Mononuclear cell (primary cell): ENCODE measurements at regions not wholly inside any gene's neighbourhood (a gene's known extent, or its start where the extent isn't known, plus 50 kb on each side); places are given as distances from the start of the nearest gene placed in this dataset.

Experiments used
- H3K27me3 ChIP-seq: 2 replicates; pipeline ENCODE4 v1.6.0; 2011; ENCODE audit warnings: low read length, control low read depth; ENCODE audit not compliant: insufficient read depth
- H3K4me1 ChIP-seq: 2 replicates; pipeline ENCODE4 v1.5.1; 2011; ENCODE audit warnings: mild to moderate bottlenecking, low read length, control low read depth; ENCODE audit not compliant: insufficient read depth
- H3K4me3 ChIP-seq: 2 replicates; pipeline ENCODE4 v1.5.1; 2011; ENCODE audit warnings: mild to moderate bottlenecking, low read length, moderate library complexity
- H3K9me3 ChIP-seq: 2 replicates; pipeline ENCODE4 v1.5.1; 2011; ENCODE audit warnings: low read depth, mild to moderate bottlenecking, control low read depth, low read length

DNA sequence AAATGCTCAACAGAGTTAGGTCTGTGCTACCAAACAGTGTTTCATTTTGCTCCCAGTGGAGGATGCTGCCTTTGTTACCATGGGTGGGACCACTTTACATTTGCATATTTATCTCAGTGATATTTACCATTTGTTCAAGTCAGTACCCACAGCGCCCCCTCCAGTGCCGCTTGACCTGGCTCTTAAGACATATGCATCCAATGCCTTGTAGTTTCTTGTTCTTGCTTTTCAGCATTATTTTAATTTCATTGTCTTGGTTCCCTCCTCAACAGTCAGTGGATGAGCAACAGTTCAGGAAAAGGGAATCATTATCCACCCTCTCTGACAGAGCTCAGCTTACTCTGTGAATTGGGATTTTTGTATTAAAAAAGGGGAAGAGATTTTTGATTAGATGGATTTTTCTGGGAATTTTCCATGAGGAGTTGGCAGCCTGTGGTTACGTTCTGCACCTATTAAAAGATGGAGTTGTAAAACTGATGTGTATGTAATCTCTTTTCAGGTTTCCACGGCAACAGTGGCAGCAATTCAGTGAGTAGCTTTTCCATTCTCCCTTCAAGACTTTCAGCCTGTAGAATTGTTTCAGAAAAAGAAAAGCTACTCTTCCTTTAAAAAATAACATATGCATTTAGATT lies 240.5 kb upstream of the DAAM1 start:
- H3K9me3 ChIP-seq, result no peaks in the 10 kb centered on the region
- H3K4me3 ChIP-seq, result no peak overlapping the region
- no peaks in the 10 kb centered on the region for H3K4me1 ChIP-seq
- H3K27me3 ChIP-seq, result no peaks in the 10 kb centered on the region

DNA sequence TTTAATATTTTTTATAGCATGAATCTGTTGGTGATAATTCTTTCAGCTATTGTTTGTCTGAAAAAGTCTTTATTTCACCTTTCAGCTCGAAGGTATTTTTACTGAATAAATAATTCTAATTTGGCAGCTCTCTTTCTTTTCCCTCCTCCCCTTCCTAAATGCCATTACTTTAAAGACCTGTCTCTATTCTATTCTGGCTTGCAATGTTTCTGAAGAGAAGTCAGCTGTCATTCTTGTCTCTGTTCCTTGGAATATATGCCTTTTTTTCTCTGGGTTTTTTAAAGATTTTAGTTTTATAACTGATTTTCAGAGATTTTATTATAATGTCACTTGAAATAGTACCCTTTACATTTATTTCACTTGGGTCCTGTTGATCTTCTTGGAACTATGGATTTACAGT lies 237.9 kb upstream of the DAAM1 start:
- Histone ChIP-seq H3K9me3 (no peaks in the 10 kb centered on the region), H3K4me1 (no peaks in the 10 kb centered on the region), H3K4me3 (no peak overlapping the region), H3K27me3 (no peaks in the 10 kb centered on the region)

DNA sequence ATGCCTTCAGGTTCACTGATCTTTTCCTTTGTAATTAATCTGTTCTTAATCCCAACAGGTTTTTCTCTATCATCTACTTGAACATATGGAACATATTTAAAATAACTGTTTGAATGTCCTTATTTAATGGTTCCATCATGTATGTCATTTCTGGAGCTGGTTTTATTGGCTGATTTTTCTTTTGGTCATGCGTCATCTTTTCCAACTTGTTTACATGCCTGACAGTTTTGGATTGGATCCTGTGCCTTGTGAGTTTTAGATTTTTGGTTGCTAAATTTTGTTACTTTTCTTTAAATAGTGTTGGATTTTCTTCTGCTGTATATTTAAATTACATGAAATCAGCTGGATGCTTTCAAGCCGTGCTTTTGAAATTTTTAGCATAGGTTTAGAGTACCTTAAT lies 237.3 kb upstream of the DAAM1 start:
- Histone ChIP-seq H3K4me3 (no peak overlapping the region), H3K9me3 (no peaks in the 10 kb centered on the region), H3K4me1 (no peaks in the 10 kb centered on the region), H3K27me3 (no peaks in the 10 kb centered on the region)

DNA sequence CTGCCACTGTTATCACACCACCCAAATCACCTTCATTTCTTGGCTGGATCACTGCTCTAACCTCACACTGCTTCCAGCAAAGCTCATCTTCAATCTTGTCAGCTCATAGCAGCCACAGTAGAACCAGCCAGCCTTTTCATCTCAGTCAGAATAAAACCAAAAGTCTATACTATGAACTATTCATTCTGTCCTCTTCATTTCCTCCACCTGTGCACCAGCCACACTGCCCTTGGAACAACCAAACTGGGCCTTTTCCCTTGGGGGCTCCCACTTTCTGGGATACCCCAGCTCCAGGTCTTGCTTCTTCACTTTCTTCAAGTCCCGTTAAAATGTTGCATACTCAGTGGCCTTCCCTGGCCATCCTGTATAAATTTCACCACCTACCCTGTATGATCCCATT lies 234.4 kb upstream of the DAAM1 start:
- H3K9me3 ChIP-seq, result no peaks in the 10 kb centered on the region
- no peaks in the 10 kb centered on the region for H3K27me3 ChIP-seq
- H3K4me3 ChIP-seq, result no peak overlapping the region
- no peaks in the 10 kb centered on the region for H3K4me1 ChIP-seq

DNA sequence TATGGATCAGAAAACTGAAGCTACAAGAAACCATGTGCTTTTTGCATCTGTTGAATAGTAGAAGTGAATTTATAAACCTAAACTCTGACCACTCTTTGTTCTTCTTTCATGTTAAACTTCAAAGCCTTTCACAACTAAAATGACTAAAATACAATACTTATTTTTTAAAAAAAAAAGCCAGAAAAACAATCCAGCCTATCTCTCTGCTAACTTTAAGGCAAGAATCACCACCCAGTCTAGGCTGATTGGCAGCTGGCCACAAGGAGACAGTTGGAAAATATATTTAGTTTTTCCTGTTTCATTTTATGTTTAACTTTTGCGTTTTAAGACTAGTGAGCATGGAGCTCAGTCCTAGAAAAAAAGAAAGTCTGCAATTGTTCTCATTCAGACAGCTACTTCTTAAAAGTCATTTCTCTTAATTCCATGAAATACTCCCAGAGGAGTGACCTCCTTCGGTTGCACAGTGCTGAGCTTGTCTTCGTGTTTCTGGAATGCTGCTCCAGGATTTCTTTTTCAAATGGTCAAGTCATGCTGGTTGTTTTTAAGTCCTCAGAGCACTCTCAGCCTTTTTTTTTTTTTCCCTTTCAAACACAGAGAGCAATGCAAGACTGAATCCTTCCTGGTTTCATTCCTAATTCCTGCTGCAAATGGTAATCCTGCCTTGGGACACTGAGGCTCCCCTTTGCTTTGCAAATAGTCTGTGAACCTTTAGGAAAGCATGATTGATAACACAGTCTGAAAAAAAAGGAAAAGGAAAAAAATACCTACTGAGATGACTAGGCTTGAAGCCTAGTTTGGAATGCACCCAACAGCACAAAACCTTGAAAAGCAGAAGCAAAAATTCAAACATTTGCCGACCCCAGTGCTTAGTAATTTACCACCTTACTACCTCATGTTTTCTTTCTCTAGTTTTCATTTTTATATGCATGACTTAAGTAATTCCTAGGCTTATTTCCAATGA lies 233.3 kb upstream of the DAAM1 start:
- Histone ChIP-seq H3K4me3 (no peak overlapping the region), H3K9me3 (no peaks in the 10 kb centered on the region), H3K27me3 (no peaks in the 10 kb centered on the region), H3K4me1 (no peaks in the 10 kb centered on the region)

DNA sequence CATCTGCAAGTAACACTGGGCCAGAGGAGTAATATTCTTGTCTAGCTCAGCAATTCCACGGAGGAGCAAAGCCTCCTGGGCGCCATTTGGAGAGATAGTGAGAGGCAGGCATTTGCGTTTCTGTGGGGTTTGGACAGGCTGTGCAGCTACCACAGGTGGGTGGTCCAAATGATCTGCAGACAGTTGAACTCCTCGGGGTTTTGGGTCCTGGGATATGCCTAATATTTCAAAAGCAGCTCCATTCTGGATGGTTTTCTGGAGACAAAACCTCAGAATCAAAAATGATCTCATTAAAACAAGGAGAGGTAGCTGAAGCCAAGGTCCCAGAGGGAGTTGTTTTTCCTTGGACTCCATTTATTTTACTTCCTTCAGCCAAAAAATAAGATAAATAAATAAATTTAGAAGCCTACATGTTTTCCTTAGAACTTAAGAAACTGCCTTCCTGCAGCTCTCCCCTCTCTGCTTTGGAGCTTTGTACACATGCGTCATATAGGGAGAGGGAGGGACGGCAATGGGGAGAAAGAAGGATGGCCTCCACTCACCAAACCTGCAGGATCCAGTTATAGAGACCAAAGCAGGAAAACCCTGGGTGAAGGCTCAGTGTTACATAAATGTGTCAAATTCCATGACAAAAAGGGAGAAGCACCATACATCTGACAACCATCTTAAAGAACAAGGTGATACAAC lies 227.3 kb upstream of the DAAM1 start:
- no peak overlapping the region for H3K4me3 ChIP-seq
- no peaks in the 10 kb centered on the region for H3K9me3 ChIP-seq
- H3K4me1 ChIP-seq, result no peaks in the 10 kb centered on the region
- H3K27me3 ChIP-seq, result no peaks in the 10 kb centered on the region

DNA sequence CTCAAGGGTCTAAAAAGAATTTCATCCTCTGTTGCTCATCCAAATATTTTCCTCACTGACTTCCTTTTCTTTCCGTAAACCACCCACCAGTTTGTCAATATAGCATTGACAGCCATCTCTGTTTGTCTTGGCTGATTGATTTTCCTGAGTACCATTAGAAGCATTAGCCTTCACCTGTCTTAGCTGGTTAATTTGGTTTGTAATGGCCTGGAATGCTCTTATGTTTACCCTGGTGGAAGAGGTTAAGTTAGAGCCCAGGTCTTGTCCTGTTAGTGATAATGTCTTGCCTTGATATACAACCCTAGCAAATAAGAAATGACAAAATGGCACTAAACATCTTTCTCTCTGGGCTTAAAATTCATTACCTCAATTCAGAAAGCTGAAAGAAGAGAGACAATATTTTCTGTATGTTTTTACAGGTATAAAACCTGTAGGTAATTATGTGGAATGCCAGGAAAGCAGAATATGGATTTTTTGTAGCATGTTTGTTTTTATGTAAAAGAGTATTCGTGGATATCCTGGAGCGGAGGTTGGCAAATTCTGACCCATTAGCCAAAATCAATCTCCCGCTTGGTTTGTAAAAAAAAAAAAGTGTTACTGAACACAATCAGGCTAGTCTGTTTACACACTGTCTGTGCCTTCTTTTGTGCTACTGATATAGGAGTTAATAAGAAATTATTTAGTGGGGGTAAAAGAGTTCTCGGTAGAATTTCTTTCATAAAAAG lies 224.4 kb upstream of the DAAM1 start:
- Histone ChIP-seq H3K4me1 (no peaks in the 10 kb centered on the region), H3K9me3 (no peaks in the 10 kb centered on the region), H3K27me3 (no peaks in the 10 kb centered on the region), H3K4me3 (no peak overlapping the region)

DNA sequence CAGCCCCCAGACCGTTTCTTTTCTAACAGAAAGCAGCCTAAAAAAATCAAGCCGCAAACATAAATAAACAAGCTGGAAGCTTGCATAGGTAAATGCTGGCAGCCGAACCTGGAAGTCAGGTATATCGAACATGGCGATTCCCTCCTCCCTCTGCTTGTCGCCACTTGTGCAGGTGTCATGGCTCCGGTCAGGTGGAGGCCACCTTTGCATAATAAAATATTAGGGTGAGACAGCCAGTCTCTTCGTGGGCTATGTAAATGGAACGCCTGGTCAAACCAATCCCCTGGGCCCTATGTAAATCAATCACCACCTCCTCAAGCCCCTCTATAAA lies 223.9 kb upstream of the DAAM1 start:
- Histone ChIP-seq H3K27me3 (no peaks in the 10 kb centered on the region), H3K9me3 (no peaks in the 10 kb centered on the region), H3K4me3 (no peak overlapping the region), H3K4me1 (no peaks in the 10 kb centered on the region)

DNA sequence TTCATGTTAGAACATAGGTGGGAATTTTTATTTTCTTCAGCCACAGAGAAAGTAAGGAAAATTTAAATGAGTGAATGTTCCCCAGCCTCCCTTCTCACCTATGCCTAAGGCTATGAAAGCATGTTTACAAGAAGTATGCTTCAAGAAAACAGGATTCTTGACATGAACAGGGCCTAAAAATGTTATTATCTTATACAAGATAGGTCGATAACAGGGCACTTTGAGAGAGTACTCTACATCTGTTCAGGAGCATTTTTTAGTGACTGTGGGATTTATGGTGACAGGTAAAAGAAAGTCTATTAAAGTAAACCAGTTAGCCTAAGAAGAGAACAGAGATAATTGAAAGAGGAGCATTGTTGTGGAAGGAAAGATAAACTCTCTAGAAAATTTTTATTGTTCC lies 222.9 kb upstream of the DAAM1 start:
- no peaks in the 10 kb centered on the region for H3K9me3 ChIP-seq
- no peak overlapping the region for H3K4me3 ChIP-seq
- no peaks in the 10 kb centered on the region for H3K4me1 ChIP-seq
- no peaks in the 10 kb centered on the region for H3K27me3 ChIP-seq

DNA sequence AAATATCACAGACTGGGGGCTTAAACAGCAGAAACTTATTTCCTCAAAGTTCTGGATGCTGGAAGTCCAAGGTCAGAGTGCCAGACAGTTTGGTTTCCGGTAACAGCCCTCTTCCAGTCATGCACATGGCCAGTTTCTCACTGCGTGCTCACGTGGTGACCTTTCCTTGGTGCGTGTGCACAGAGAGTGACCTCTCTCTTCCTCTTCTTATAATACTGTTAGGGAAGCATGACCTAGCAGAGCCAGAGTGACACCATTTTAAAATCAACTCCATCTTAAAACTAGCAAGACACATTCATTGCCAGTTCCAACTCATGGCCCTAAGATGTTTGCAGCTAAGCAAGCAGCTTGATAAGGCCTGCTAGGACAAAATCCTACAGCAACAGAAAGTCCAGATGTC lies 221.5 kb upstream of the DAAM1 start:
- H3K4me1 ChIP-seq, result no peaks in the 10 kb centered on the region
- H3K9me3 ChIP-seq, result no peaks in the 10 kb centered on the region
- H3K4me3 ChIP-seq, result no peak overlapping the region
- no peaks in the 10 kb centered on the region for H3K27me3 ChIP-seq

DNA sequence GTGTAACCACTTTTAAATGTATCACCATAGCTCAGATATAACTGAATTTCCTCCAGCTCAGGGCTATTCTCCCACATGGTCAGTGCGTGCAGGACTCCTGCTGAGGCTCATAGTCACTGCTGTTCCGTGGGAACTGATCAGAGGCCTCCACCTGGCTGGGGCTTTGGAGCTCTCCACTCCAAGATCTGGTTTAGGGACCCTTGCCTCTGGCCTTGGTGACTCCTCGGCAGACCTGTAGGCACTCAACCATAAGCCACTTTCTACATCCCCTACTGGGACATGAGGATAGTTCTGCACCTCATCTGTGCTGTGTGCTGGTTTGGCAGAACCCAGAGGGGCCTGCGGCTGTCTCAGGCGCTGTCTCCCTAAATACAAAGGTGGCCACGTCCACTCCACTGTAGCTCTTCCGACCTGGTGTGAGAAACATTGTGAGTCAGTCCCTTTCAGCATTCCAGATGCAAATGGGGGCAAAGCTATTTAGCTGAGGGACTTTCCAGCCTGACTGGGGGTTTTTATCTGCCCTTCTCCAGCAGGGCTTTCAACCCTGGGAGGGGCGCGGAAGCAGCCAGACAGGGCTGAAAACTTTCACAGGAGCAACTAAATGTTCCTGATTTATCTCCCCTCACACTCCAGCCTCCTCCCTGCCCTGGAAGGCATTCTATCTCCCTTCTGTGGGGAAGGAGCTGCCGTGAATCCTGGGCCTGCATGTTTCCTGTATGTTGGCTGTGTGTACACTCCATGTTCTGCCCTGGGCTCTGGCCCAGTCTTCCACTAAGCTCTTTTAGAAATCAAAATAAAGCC lies 218.3 kb upstream of the DAAM1 start:
- Histone ChIP-seq H3K27me3 (no peaks in the 10 kb centered on the region), H3K9me3 (no peaks in the 10 kb centered on the region), H3K4me3 (no peak overlapping the region), H3K4me1 (no peaks in the 10 kb centered on the region)

DNA sequence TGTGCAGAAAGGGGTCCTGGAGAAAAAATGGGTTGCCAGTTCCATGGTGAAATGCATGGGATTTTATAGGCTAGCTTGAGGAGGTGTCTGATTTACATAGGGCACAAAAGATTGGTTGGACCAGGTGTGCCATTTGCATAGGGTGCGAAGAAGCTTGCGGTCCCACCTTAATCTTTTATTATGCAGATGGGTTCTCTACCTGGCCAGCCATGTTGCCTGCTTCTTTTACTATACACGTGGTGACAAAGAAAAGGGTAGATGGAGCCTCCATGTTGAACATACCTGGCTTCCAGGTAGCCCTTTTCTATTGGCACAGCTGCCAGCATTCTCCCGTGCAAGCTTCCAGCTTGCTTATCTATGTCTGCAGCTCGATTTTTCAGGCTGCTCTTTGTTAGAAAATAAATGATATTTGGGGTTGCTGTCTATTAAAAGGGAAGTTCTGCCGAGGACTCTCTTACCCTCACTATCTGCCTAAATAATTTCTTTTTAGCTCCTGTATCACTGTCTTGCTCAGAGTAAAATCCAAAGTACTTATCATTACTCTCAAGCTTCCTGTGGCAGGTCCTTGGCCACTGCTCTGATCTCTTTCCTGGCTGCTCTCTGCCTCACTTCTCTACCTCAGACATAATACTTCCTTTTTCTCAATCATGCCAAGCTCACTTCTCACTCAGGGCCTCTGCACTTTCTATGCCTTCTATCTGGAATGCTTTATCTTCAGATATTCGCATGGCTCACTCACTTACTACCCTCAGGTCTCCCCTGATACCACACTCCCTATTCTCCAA lies 216.0 kb upstream of the DAAM1 start:
- Histone ChIP-seq H3K4me1 (no peaks in the 10 kb centered on the region), H3K9me3 (no peaks in the 10 kb centered on the region), H3K27me3 (no peaks in the 10 kb centered on the region)

DNA sequence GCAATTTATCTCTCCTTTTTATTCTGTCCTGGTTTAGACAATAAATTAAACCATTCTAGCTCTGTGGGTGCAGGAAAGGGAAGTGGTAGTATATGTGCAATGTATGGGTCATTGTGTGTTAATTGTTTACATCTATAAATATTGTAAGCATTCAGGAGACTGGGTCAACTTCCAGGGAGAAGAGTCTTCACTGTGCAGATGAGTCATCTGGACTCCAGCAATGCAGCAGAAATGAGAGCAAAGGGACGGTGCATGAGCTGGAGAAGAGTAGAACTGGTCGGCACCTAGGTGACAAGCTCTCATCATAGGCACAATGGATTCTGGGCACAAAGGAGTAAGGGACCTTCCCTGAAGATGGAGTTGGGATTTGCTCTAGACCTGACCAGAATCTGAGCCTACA lies 211.1 kb upstream of the DAAM1 start:
- Histone ChIP-seq H3K4me3 (no peak overlapping the region), H3K4me1 (no peaks in the 10 kb centered on the region), H3K9me3 (no peaks in the 10 kb centered on the region), H3K27me3 (no peaks in the 10 kb centered on the region)

More for the DNA sequence above, 216.0 kb upstream of the DAAM1 start:
- H3K4me3 ChIP-seq, result no peak overlapping the region

DNA sequence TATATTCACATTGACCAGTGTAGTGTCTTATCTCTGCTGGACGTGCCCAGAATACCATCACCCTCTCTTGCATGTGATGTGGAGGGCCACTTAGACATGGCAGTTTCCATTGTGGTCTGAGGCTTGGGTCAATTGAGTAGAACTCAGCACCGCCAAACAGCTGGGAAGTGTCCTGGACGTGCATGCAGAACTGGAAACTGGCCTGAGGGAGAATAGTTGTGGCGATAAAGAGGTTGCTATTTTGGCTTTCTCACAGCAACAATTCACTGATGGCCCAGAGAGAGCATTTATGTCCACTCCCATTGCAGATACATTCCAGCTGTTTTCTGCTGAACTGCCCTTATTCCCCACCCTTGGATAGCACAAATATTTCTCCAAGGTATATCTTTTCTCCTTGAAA lies 210.1 kb upstream of the DAAM1 start:
- no peaks in the 10 kb centered on the region for H3K27me3 ChIP-seq
- H3K9me3 ChIP-seq, result no peaks in the 10 kb centered on the region
- no peak overlapping the region for H3K4me3 ChIP-seq
- H3K4me1 ChIP-seq, result no peaks in the 10 kb centered on the region
